GM18520 (cell line): ENCODE measurements at regions not wholly inside any gene's neighbourhood (a gene's known extent, or its start where the extent isn't known, plus 50 kb on each side); places are given as distances from the start of the nearest gene placed in this dataset.
A peak's percentile ranks its signal among the peaks of the same experiment; 100 is the strongest.
"Not testable (repeated sequence)": the region's sequence is repeated elsewhere in the genome, so short reads cannot be mapped to it uniquely, and the experiment has no call there.

Experiments
- ATAC-seq: cut with Tn5 transposase; IDR thresholded peaks from one replicate; pipeline ENCODE4 v1.9.1; 2021; ENCODE audit not compliant: unreplicated experiment

DNA sequence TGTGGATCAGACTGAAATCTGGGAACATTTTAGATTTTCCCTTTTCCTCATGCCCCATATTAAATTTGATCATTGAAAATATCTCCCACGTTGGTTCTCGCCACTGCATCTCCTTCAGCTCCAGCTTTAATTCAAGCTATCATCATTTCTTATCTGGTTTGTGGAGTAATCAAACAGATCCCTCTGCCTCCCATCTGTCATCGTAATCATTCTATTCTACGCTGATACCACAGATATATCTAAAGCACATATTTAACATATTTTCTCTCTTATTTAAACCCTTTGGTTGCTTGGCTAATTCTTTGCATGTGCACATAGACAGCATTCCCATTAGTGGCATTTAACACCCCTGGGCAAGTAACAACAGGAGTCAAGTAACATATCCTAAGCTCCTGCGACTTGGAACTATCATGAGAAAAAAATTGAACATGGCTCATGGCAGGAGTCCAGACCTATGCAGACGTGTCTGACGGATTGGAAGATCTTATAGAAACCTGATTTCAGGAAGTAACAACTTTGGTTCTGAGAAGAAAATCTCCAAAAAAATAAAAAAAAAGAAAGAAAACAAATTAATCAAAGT is 158.8 kb upstream of the KYNU start:
- no peak for ATAC-seq

DNA sequence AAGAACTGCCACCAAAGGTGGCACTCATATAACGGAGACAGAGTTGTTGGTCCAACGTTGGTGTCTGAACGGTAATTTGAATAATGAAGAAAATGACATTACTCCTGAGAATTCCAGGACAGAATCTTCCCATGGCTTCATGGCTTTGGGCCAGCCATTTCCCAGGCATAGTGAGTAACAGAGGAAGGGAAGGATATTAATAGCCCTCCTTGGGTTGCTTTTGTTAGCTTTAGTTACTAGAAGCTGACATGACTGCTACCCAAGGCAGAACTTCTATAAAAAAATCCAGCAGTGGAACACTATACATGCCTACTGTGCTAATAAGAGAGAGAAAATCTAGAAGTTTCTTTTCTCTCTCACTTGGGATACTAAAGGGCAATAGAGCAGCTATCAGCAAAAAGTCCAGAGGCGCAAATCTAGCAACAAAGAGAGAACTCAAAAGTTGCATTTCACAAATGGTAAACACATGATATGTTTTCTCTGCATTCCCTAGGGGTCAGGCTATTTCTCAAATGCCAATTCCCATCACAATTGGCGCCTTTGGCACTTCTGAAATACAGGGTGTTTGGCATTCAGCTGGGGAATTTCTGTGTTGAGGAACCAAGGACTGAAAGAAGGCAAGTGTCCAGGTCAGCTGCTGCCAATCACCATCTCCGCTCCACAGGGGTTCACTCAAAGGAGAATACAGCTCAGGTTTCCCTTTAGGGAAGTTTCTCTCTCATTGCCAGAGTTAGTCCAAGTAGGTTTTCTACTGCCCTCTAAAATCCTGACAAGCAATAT is 160.8 kb upstream of the KYNU start:
- no peak for ATAC-seq

DNA sequence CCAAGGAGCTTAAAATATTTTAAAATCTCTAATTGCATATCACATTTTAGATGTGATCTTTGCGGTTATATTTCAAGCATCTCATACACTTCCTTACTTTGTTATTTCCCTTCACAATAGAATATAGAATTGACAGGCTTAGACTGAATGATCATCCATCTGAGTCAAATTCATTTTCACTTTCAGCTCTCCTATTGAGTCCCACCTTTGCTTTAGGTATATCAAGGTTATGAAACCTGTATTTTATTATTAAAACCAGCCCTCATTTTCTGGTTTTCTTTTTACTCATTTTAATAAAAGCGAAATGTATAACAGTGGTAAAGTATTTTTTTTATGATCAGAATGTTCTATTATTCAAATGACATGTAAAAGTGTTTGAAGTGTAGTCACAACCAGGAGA is 162.9 kb upstream of the KYNU start:
- peak; percentile 76 for ATAC-seq

DNA sequence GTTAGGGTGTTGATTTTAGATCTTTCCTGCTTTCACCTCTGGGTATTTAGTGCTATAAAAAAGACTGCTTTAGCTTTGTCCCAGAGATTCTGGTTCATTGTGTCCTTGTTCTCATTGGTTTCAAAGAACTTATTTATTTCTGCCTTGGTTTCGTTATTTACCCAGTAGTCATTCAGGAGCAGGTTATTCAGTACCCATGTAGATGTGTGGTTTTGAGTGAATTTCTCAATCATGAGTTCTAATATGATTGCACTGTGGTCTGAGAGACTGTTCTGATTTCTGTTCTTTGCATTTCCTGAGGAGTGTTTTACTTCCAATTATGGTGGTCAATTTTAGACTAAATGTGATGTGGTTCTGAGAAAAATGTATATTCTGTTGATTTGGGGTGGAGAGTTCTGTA is 167.1 kb upstream of the KYNU start:
- ATAC-seq: no peak

DNA sequence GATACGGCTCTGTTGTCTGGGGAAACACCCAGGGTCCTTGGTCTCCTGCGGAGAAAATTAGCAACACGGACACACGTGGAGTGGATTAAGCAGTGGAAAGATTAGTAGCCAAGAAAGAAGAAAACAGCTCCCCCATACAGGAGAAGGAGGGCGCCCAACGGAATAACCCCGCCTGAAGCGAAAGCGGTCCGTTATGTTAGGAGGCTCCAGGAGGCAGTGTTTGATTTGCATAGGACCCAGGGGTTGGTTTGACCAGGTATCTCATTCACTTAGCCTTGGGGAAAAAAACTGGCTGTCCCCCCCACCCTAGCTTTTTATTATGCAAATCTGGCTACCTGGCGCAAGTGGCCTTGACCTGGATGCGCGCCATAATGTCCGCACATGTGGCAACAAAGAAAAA is 170.1 kb upstream of the KYNU start:
- no peak for ATAC-seq

DNA sequence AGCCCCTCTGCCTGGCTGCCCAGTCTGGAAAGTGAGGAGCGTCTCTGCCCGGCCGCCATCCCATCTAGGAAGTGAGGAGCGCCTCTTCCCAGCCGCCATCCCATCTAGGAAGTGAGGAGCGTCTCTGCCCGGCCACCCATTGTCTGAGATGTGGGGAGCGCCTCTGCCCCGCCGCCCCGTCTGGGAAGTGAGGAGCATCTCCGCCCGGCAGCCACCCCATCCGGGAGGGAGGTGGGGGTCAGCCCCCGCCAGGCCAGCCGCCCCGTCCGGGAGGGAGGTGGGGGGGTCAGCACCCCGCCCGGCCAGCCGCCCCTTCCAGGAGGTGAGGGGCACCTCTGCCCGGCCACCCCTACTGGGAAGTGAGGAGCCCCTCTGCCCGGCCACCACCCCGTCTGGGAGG is 175.1 kb upstream of the KYNU start:
- ATAC-seq: not testable (repeated sequence)

DNA sequence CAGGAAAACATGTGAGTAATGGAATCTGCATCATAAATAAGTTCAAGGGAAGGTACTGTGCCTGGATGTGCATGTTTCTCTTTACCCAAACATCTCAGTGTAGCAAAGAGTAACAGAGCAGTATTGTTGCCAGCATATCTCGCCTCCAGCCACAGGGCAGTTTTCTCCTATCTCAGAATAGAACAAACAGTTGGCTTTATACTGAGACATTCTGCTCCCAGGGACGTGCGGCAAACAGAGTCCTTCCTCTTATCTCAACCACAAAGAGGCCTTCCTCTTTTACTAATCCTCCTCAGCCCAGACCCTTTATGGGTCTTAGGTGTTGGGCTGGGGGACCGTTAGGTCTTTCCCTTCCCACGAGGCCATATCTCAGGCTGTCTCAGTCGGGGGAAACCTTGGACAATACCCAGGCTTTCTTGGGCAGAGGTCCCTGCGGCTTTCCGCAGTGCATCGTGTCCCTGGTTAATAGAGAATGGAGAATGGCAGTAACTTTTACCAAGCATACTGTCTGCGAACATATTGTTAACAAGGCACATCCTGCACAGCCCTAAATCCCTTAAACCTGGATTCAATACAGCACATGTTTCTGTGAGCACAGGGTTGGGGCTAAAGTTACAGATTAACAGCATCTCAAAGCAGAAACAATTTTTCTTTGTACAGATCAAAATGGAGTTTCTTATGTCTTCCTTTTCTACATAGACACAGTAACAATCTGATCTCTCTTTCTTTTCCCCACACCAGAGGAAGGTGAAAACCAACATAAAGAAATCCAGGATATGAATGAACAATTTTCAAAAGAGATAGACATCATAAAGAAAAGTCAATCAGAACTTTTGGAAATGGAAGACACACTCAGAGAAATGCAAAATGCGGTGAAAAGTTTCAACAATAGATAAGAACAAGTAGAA is 181.9 kb upstream of the KYNU start:
- not testable (repeated sequence) for ATAC-seq

DNA sequence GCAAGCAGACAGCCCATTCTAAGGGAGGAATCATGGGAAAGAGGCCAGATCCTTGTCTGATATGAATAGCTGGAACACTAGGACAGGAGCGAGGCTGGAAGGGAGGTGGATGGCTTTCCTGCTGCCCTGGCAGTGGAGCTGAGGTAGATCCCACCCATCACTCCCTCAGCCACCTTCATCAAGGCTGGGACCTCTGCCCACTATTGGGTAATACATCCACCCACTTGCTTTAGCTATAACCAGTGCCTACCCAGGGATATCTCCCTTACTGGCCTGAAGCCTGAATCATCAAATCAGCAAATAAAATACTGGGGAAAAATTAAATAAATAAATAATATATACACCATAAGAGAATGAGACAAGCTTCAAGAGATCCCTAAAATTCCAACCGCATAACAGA is 183.2 kb upstream of the KYNU start:
- no peak for ATAC-seq

DNA sequence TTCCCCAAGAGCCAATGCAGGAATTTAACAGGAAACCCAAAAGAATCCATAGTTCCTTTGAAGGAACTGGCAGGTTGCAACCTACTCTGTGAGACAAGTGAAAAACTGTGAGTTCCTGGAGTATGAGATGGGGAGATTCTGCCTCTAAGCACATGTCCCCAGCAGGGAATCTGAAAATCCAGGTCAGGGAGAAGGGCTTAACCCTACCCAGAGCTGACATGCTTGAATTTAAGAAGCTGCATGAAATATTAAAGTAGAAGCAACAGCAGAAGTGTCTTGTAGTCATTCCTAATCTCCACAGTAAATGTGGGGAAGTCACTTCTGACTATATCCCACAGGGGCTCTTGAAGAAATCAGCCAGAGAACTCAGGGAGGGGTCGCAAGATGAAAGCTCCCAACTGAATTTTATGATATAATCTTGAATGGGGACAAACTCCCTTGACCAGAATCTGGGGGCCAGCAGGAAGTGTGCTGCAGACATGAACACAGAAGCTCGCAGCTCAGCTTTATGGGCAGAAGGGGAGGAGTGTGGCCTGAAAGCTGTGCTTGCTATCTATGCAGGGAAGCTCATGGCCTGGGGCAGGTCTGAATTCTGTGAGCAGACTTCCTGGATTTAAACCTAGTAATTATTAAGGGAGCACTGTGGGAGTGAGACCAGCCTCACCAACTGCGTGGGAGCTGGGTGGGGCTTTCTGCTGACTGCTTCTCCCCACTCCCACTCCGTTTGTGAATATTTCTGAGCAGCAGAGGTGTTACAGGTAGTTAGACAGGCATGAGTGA is 184.1 kb upstream of the KYNU start:
- no peak for ATAC-seq

DNA sequence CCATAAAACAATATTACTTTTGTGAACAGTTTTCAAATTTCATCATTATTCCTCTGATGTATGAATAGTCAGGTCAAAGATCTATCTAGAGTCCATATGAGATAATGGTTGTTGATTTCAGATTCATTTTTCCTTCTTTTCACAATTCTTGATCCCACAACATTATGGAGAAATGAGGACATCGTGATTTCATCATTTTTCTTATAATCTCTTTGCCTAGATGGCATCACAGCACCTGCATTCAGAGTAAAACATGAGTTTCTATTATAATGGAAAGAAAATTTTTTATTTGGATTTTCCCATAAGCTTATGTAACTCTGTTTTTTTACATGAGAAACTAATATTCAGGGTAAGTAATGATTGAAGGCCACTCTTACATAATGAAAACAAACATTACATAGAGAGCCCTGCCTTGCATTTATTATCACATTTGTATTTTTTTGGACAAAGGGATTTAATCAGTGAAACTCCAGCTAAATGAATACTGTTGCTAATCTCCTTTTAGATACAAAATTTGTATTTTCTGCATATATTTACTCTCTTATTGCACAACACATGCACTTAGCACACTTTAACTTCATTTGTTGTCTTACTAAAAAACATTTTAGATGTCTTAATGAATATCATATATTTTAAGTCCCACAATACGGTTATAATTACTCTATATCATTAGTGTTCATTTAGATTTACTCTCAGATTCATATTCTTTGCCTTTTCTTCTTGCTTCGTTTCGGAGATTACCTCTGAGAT is 188.4 kb upstream of the KYNU start:
- ATAC-seq: no peak

DNA sequence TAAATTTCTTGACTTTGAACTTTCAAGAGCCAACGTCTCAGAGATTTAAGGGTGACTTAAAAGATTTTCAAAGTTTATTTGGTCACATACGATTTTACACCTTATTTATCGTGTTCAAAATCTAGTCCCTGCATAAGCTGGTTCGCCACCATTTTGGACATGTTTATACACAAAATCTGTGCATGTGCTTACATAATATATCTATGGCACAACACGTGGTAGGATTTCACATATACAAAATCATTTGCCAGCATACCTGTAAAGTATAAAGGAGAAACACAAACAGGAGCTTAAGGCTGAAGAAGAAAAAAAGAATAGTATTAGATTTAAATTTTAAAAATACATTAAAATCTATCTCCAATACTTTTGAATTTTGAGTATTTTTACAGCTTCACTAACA is 190.0 kb upstream of the KYNU start:
- ATAC-seq: no peak

DNA sequence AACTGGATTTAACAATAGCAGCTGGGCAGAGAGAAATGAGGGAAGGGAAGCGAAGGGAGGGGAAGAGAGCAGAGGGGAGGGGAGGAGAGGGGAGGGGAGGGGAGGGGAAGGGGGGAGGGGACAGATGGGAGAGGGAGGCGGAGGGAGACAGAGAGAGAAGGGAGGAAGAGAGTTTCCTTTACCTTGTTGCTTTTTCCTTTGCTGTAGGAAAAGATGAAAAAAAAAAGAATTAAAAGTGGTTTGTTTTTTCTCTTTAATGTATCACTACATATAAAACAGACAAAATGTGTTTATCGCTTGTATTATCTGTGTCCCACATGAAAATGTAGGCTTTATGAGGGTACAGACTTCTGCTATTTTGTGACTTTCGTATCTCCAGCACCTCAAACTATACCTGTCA is 190.4 kb upstream of the KYNU start:
- ATAC-seq: no peak

DNA sequence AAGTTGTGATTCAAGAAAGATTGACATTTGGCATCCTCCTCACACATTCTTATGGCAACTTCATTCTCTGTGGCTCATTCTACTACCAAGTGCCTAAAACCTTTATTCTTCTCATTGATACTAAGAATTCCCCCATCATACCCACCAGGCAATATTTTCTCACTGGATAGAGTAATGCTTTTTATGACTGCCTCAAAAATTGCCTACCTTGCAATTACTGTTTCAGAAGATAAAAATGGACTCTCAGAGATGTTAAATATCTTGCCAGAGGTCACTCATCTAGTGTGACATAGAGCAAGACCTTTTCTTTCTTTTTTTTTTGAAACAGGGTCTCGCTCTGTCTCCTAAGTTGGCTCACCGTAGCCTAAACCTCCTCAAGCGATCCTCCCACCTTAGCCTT is 192.8 kb upstream of the KYNU start:
- ATAC-seq: no peak

DNA sequence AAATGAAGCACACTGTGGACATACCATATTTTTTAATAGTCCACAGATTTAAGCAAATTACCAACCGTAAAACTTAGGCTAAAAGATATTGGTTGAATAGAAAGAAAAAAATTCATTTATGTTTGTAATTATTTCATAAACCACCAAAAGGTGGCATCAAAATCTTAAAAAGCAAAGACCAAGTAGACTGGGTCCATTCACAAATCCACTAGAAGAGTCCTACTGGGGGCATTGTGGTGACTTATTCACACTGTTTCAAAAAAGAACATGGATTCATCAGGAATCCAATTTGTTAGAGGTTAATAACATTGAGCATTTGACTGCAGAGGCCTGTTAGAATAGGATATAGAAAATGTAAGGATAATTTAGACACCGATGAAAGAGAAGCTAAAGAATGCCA is 194.9 kb upstream of the KYNU start:
- ATAC-seq: no peak

DNA sequence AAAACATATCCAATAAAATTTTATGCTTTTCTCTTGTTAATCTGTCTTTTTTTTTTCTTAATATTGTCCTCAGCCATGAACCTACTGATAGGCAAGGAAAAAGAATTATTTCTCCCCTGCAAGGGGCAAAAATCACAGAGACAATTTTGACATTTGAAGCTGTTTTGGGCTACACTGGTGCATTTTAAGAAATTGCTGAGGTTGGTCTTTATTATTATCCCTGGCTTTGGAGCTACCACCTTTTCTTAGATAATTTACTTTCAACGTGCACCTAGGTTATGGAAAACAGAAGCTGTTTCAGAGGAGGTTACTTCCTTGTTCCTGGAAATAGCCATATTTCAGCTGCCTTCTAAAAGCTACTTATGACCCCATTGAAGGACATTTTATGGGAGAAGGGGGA is 195.5 kb upstream of the KYNU start:
- no peak for ATAC-seq

DNA sequence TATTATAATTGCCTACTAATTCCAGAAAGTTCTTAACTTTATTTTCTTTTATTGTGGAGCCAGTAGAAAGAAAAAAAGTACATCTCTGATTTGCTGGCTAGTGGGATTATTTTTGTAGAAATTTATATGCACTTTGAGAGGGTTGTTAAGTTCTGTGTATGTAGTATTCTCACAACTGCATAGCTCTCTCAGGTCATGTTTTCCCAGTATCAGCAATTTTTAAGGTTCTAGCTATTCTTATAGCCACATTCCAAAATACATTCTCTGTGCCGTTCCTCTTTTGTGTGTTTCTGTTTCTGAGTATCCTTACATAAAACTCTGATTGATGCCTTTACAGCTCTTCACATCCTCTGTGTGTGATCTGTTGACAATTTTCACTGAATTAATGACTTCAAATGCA is 199.3 kb upstream of the KYNU start:
- no peak for ATAC-seq

DNA sequence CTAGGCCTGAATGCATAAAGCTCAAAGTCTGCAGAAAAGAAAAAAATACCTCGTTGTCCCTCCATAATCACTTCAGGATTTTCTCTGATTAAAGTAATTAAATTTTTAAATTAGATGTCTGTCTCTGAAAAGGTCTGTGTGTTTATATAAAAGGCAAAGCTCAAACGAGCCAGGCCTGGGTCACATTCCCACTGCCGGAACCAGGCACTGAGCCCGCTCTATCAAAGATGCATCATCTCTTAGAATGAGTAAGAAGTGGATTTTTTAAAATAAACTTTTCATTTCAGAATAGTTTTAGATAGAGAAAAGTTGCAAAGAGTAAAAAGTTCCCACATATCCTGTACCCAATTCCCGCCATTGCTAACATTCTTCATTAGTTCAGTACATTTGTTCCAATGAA is 202.1 kb upstream of the KYNU start:
- no peak for ATAC-seq

DNA sequence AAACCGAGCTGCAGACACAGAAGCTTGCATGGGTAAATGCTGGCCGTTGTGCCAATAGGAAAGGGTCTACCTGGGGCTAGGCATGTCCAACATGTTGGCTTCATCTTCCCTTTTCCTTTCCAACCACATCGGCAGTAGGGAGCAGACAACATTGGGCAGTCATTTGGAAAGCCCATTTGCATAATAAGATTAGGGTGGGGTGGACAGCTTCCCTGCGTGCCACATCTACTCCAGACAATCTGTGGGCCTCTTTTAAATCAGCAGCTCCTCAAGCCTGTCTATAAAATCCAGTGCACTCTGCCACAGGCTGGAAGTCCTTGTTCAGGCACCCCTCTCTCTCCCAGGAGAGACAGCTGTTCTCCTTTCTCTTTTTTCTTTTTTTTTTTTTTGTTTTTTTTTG is 203.6 kb upstream of the KYNU start:
- no peak for ATAC-seq

DNA sequence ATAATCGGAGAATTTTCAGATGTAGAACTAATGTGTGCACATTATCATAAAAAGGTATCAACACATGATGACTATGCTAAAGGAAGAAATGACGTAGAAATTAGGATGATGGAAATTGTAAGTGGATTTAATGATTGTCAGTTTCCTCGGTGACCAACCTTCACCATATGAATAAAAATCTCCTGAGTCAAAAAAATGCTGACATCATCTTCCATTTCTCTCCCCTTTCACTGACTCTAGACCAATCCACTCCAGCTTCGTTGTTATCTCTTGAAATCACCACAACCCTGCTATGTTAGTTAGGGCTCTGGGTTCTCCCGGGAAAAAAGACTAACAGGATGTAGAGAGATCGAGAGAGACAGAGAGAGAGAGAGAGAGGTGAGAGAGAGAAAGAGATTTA is 204.8 kb upstream of the KYNU start:
- no peak for ATAC-seq

DNA sequence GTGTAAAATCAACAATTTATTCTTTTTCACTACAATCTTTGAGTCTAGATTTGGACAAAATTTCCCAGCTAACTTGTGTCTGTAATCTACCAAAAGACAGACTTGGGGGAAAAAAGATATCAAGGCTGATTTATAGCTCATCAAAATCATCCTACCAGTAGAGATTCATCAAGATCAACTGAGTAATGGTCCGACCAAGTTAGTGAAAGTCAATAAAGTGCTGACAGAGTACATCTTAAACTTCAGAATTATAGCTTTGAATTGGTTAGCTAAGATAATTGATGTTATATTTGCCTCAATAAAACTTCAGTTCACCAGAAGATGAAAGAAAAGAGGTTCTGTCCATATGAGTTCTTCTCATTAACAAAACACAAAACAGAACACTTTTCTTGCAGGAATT is 207.1 kb upstream of the KYNU start:
- ATAC-seq: no peak

DNA sequence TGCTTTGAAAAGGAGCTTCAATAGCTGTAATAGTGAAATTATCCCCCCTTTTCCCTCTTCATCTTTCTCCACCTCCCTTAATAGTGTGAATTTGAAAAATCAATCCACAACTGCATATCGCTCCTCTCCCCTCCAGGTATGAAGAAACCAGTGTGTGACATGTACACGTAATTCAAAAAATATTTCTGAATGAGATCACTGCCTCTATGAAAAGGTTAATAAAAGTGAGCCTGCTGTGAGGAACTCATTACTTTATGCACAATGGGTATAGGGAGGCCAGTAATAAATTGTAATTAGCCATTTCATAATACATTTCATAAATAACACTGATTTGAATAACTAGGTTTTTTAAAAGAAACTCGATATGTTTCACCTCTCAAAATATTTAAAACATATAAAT is 209.0 kb upstream of the KYNU start:
- no peak for ATAC-seq
